Fibroblast of mammary gland (primary cell): ENCODE measurements at regions not wholly inside any gene's neighbourhood (a gene's known extent, or its start where the extent isn't known, plus 50 kb on each side); places are given as distances from the start of the nearest gene placed in this dataset.
"Not testable (repeated sequence)": the region's sequence is repeated elsewhere in the genome, so short reads cannot be mapped to it uniquely, and the experiment has no call there.

Experiments used
- DNase-seq: peaks from one replicate; pipeline ENCODE4 v3.0.0-alpha.2; 2010; ENCODE audit warnings: low read depth
- H3K4me3 ChIP-seq: 2 replicates; pipeline ENCODE4 v1.5.1; 2011; ENCODE audit warnings: low read depth, mild to moderate bottlenecking, low read length, moderate library complexity; ENCODE audit not compliant: control insufficient read depth
- CTCF ChIP-seq: conservative IDR thresholded peaks from 2 replicates; pipeline ENCODE4 v1.5.1; 2011; ENCODE audit warnings: low read depth, low read length, inconsistent platforms; ENCODE audit not compliant: control insufficient read depth, insufficient read depth

- H3K4me3 ChIP-seq, result no peak overlapping the region
- DNase-seq, result no peak
- TF ChIP-seq CTCF, result no peak
Observed at GRCh38 chr18:1133541-1133940, 228.9 kb downstream of the ADCYAP1 start.

DNA sequence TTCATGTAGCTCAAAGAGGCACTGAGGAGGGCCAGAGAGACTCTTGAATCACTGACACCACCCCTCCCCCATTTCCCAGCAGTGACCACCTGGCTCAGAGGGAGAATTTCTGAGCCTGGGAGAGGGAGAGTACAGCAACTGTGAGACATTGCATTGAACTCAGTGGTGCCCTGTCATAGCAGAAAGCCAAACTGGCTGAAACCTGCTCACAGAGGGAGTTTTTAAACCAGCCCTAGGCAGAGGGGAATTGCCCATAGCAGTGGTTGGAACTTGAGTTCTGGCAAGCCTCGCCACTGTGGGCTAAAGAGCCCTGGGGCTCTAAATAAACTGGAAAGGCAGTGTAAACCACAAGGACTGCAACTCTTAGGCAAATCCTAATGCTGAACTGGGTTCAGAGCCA, 243.1 kb downstream of the ADCYAP1 start:
- no peak for DNase-seq
- no peak for TF ChIP-seq CTCF
- no peak overlapping the region for H3K4me3 ChIP-seq

DNA sequence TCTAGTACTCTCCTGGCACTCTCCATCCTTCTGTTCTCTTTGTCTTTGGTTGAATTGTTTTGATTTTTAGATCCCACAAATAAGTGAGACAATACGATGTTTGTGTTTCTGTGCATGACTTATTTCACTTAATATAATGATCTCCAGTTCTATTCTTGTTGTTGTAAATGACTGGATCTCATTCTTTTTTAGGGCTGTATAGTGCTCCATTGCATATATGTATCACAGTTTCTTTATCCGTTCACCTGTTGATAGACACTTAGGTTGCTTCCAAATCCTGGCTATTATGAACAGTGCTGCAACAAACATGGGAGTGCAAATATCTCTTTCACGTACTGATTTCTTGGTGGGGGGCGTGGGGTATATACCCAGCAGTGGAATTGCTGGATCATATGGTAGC, 245.0 kb downstream of the ADCYAP1 start:
- no peak for DNase-seq
- no peak overlapping the region for H3K4me3 ChIP-seq
- no peak for TF ChIP-seq CTCF

DNA sequence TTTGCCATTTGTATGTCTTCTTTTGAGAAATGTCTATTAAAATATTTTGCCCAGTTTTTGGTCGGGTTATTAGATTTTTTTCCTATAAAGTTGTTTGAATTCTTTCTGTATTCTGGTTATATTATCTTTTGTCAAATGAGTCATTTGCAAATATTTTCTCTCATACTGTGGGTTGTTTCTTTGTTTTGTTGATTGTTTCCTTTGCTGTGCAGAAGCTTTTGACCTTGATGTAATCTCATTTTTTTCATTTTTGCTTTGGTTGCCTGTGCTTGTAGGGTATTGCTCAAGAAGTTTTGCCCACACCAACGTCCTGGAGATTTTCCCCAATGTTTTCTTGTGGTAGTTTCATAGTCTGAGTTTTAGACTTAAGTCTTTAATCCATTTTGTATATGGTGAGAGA, 245.7 kb downstream of the ADCYAP1 start:
- TF ChIP-seq CTCF, result no peak
- no peak overlapping the region for H3K4me3 ChIP-seq
- DNase-seq, result no peak

GRCh38 chr18:1152958-1153357, 248.3 kb downstream of the ADCYAP1 start:
- not testable (repeated sequence) for H3K4me3 ChIP-seq, DNase-seq

GRCh38 chr18:1173593-1173992, 268.9 kb downstream of the ADCYAP1 start:
- no peak overlapping the region for H3K4me3 ChIP-seq
- TF ChIP-seq CTCF, result no peak
- no peak for DNase-seq

DNA sequence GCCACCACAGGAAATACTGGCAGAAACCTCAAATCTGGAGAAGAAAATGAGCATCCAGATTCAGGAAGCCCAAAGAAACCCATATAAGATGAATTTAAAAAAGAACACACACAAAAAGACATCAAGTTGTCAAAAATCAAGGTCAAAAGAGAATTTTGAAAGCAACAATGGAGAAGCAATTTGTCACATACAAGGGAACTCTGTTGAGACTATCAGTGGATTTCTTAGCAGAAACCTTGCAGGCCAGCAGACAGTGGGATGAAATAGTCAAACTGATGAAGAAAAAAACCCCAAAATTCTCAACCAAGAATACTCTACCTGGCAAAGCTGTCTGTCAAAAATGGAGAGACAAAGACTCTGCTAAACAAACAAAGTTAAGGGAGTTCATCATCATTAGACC, 272.6 kb downstream of the ADCYAP1 start:
- H3K4me3 ChIP-seq, result no peak overlapping the region
- no peak for DNase-seq
- no peak for TF ChIP-seq CTCF
